ENCODE measurements at regions not wholly inside any gene's neighbourhood (a gene's known extent, or its start where the extent isn't known, plus 50 kb on each side); places are given as distances from the start of the nearest gene placed in this dataset.

DNA sequence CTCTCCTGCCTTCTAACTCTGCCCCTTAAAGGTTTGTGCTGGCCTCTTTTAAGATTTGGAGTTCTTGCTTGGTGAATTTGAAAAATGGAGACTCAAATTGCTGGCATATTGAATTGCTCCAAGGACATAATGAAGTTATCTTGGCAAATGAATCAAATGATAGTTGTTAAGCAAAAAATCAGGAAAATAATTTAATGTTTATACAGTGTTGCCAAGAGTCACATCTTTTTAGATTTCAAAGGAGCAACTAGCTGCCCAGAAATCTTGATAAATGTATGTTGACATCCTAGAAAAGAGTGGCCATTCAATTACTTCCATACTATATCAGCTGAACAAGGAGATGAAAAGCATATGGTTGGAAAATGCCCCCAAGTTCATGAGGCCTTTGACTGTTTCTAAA is 610.0 kb upstream of the LCORL start:
- TF ChIP-seq, protein P1, sequence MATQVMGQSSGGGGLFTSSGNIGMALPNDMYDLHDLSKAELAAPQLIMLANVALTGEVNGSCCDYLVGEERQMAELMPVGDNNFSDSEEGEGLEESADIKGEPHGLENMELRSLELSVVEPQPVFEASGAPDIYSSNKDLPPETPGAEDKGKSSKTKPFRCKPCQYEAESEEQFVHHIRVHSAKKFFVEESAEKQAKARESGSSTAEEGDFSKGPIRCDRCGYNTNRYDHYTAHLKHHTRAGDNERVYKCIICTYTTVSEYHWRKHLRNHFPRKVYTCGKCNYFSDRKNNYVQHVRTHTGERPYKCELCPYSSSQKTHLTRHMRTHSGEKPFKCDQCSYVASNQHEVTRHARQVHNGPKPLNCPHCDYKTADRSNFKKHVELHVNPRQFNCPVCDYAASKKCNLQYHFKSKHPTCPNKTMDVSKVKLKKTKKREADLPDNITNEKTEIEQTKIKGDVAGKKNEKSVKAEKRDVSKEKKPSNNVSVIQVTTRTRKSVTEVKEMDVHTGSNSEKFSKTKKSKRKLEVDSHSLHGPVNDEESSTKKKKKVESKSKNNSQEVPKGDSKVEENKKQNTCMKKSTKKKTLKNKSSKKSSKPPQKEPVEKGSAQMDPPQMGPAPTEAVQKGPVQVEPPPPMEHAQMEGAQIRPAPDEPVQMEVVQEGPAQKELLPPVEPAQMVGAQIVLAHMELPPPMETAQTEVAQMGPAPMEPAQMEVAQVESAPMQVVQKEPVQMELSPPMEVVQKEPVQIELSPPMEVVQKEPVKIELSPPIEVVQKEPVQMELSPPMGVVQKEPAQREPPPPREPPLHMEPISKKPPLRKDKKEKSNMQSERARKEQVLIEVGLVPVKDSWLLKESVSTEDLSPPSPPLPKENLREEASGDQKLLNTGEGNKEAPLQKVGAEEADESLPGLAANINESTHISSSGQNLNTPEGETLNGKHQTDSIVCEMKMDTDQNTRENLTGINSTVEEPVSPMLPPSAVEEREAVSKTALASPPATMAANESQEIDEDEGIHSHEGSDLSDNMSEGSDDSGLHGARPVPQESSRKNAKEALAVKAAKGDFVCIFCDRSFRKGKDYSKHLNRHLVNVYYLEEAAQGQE (IDR thresholded peaks at IDR 0.05; ENCODE audit: insufficient read depth in 1 of 2, low read depth in 2 of 2, low read length in 2 of 2), result no peak
- no peak for TF ChIP-seq SIN3A (IDR thresholded peaks at IDR 0.05; ENCODE audit: borderline replicate concordance, insufficient read depth, low read length)
- no peak for TF ChIP-seq TAF1 (IDR thresholded peaks at IDR 0.05; ENCODE audit: borderline replicate concordance, insufficient read depth, low read length)
- no peak for TF ChIP-seq POLR2AphosphoS5 (IDR thresholded peaks at IDR 0.05; ENCODE audit: low read depth, low read length)
- no peak for TF ChIP-seq FOXP2 (optimal IDR thresholded peaks at IDR 0.05; ENCODE audit: borderline replicate concordance, extremely low read depth, extremely low read length, insufficient read depth)

DNA sequence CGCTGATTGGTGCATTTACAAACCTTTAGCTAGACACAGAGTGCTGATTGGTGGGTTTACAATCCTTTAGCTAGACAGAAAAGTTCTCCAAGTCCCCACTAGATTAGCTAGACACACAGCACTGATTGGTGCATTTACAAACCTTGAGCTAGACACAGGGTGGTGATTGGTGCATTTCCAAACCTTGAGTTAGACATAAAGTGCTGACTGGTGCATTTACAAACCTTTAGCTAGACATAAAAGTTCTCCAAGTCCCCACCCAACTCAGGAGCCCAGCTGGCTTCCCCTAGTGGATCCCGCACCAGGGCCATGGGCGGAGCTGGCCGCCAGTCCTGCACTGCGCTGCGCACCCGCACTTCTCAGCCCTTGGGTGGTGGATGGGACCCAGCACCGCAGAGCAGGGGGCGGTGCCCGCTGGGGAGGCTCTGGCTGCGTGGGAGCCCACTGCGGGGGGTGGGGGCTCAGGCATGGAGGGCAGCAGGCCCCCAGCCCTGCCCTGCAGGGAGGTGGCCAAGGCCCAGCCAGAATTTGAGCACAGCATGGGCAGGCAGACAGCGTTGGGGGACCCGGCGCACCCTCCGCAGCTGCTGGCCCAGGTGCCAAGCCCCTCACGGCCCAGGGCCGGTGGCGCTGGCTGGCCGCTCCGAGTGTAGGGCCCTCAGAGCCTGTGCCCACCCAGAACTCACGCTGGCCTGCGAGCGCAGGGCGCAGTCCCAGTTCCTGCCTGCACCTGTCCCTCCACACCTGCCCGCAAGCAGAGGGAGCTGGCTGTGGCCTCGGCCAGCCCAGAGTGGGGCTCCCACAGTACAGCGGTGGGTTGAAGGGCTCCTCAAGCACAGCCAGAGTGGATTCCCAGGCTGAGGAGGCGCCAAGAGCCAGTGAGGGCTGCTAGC is 608.9 kb upstream of the LCORL start:
- no peak for TF ChIP-seq TAF1 (IDR thresholded peaks at IDR 0.05; ENCODE audit: borderline replicate concordance, insufficient read depth, low read length)
- no peak for TF ChIP-seq SIN3A (IDR thresholded peaks at IDR 0.05; ENCODE audit: borderline replicate concordance, insufficient read depth, low read length)

DNA sequence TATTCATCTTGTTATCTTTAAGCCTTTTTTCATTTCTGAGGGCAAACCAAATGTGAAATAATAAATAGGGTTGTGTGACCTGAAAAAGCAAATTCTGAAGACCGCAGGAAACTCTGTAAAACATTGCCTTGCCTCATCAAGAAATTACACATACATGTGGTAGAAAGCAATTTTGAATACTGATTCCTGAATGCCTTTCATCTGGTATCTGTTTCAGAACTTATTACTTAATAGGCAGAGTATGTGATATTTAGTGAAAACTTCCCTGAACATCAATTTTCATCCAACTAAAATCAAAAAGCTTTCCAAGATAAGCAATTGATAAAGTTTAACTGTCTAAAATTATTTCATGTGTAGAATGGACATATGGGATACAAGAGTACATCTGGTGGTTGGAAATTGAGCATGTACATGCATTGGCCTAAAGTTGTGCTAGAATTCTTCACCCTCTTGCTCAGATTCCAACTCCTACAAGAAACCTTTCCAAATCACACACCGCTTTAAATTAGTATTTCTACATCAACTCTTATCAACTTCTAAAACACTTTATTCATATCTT is 606.0 kb upstream of the LCORL start:
- TF ChIP-seq POLR2AphosphoS5 (IDR thresholded peaks at IDR 0.05; ENCODE audit: low read depth, low read length) (no peak), FOXP2 (optimal IDR thresholded peaks at IDR 0.05; ENCODE audit: borderline replicate concordance, extremely low read depth, extremely low read length, insufficient read depth) (no peak), TAF1 (IDR thresholded peaks at IDR 0.05; ENCODE audit: borderline replicate concordance, insufficient read depth, low read length) (no peak), SIN3A (IDR thresholded peaks at IDR 0.05; ENCODE audit: borderline replicate concordance, insufficient read depth, low read length) (no peak)
- TF ChIP-seq, protein P1 (IDR thresholded peaks at IDR 0.05; ENCODE audit: insufficient read depth in 1 of 2, low read depth in 2 of 2, low read length in 2 of 2), result no peak

DNA sequence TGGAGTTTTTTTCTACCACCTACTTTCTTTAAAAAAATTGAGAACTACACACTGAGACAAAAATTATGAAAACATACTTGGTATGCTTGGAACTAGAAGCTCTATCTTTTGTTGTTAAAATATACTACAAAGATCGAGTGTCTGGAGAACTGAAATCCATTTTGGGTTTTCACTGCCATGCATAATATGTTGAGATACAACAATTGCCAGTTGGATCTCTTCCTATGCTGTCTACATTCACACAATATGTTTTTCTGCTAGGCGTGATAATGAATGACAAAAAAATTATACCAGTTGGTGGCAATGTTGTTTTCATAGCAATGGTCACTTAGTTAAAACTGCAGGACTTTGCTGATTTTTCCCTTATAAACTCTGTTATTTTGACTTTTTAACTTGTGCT is 605.4 kb upstream of the LCORL start:
- no peak for TF ChIP-seq SIN3A (IDR thresholded peaks at IDR 0.05; ENCODE audit: borderline replicate concordance, insufficient read depth, low read length)
- TF ChIP-seq POLR2AphosphoS5 (IDR thresholded peaks at IDR 0.05; ENCODE audit: low read depth, low read length), result no peak
- TF ChIP-seq FOXP2 (optimal IDR thresholded peaks at IDR 0.05; ENCODE audit: borderline replicate concordance, extremely low read depth, extremely low read length, insufficient read depth), result no peak
- TF ChIP-seq, protein P1 (IDR thresholded peaks at IDR 0.05; ENCODE audit: insufficient read depth in 1 of 2, low read depth in 2 of 2, low read length in 2 of 2), result no peak
- no peak for TF ChIP-seq TAF1 (IDR thresholded peaks at IDR 0.05; ENCODE audit: borderline replicate concordance, insufficient read depth, low read length)

DNA sequence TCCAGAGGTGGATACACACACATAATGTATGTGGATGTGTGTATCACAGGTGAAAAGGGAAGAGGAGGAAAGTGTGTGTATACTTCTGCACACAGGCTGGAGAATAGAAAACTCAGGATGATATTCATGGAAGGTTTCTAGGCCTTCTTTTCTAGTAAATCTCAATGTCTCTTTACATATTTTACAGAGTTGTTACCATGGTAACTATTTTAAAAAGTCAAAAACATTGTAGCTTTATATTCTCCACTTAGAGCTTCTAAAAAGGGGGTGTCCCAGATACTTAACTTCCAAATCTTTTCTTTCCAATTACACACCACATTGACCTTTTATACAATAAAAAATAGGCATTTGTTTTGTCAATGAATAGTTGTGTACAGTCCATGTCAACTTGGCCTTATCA is 604.8 kb upstream of the LCORL start:
- TF ChIP-seq SIN3A (IDR thresholded peaks at IDR 0.05; ENCODE audit: borderline replicate concordance, insufficient read depth, low read length), result no peak
- no peak for TF ChIP-seq POLR2AphosphoS5 (IDR thresholded peaks at IDR 0.05; ENCODE audit: low read depth, low read length)
- TF ChIP-seq FOXP2 (optimal IDR thresholded peaks at IDR 0.05; ENCODE audit: borderline replicate concordance, extremely low read depth, extremely low read length, insufficient read depth), result no peak
- no peak for TF ChIP-seq TAF1 (IDR thresholded peaks at IDR 0.05; ENCODE audit: borderline replicate concordance, insufficient read depth, low read length)
- TF ChIP-seq, protein P1 (IDR thresholded peaks at IDR 0.05; ENCODE audit: insufficient read depth in 1 of 2, low read depth in 2 of 2, low read length in 2 of 2), result no peak

Measured in PFSK-1 (cell line).